ENCODE measurements at regions not wholly inside any gene's neighbourhood (a gene's known extent, or its start where the extent isn't known, plus 50 kb on each side); places are given as distances from the start of the nearest gene placed in this dataset.

DNA sequence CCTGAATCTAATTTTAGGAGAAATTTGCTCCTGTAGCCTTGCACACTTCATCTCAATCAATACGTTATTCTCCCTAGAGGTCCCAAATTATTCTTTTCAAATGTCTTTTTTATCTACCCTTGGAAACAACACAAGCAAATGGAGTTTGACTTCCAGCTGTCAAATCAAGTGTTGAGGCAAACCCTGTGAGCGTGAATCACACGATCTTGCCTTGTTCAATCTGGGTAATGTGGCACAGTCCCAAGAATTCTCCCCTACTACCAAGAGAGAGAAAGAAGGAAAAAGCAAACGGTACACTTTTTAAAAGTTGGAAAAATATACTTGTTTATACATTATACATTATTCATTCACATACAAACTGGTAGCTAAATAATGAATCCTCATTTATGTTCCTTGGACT lies 2035.3 kb upstream of the CELF4 start:
- intact Hi-C loops (cut with DNase I): no loop called here
- no peak overlapping the region for H3K4me3 ChIP-seq
- 69 to 77% (median 77%) methylated on average over 4 of the region's 4 CpGs for WGBS, 3 donors
- no peaks in the 10 kb centered on the region for H3K4me1 ChIP-seq (ENCODE audit: insufficient read depth)
- no peak overlapping the region for H3K27ac ChIP-seq
- no peaks in the 10 kb centered on the region for H3K36me3 ChIP-seq
- H3K27me3 ChIP-seq: no peaks in the 10 kb centered on the region
- H3K9me3 ChIP-seq: no peaks in the 10 kb centered on the region
- no peak for DNase-seq
- TF ChIP-seq POLR2A (IDR thresholded peaks at IDR 0.05): no peak
- TF ChIP-seq CTCF (IDR thresholded peaks at IDR 0.05): no peak
- no peak for TF ChIP-seq EP300 (IDR thresholded peaks at IDR 0.05)

DNA sequence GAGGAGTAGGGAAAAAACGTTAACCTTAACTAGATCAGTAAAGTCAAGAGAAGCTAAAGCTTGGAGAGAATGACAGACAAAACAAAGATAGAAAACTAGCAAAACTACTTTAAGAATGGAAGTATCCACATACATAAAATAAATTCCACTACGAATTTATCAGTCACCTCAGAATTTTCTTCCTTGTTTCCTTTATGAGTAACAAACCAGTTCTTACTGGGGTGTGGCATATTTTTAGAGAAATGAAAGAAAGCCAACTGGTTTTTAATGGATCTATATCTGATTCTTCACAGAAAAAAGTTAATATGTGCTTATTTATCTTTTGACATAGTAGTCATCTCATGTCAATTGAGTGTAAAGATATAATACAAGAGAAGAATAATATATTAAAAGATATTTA lies 2033.7 kb upstream of the CELF4 start:
- Histone ChIP-seq H3K27me3 (no peaks in the 10 kb centered on the region), H3K4me3 (no peak overlapping the region), H3K9me3 (no peaks in the 10 kb centered on the region), H3K27ac (no peak overlapping the region), H3K36me3 (no peaks in the 10 kb centered on the region), H3K4me1 (ENCODE audit: insufficient read depth) (no peaks in the 10 kb centered on the region)
- TF ChIP-seq CTCF (IDR thresholded peaks at IDR 0.05): no peak
- TF ChIP-seq EP300 (IDR thresholded peaks at IDR 0.05): no peak
- no peak for TF ChIP-seq POLR2A (IDR thresholded peaks at IDR 0.05)
- no peak for DNase-seq
- WGBS, 3 donors: 54 to 72% (median 59%) methylated on average over 2 of the region's 2 CpGs
- intact Hi-C loops (cut with DNase I): no loop called here

GRCh38 chr18:39596891-39597290 lies 2031.3 kb upstream of the CELF4 start:
- no peaks in the 10 kb centered on the region for H3K36me3 ChIP-seq
- no peaks in the 10 kb centered on the region for H3K27me3 ChIP-seq
- intact Hi-C loops (cut with DNase I): no loop called here
- 57 to 71% (median 63%) methylated on average over 7 of the region's 7 CpGs for WGBS, 3 donors
- DNase-seq: no peak
- no peak overlapping the region for H3K4me3 ChIP-seq
- no peak overlapping the region for H3K27ac ChIP-seq
- no peak for TF ChIP-seq EP300 (IDR thresholded peaks at IDR 0.05)
- TF ChIP-seq POLR2A (IDR thresholded peaks at IDR 0.05): no peak
- TF ChIP-seq CTCF (IDR thresholded peaks at IDR 0.05): no peak
- no peaks in the 10 kb centered on the region for H3K9me3 ChIP-seq
- no peaks in the 10 kb centered on the region for H3K4me1 ChIP-seq (ENCODE audit: insufficient read depth)

DNA sequence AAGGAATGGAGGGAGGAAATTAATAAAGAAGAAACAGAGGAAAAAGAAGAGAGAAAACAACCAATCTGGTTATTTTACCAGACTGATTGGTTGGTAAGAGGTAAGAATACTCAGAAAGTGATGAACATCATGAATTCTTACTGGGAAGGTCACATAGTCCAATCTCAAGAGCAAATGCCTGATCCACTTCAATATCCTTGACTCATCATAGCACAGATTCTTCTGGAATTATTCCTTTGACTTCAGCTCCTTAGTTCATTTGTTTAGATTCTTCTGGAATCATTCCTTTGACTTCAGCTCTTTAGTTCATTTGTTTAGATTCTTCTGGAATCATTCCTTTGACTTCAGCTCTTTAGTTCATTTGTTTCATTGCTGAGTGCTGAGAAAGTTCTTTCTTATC lies 2030.6 kb upstream of the CELF4 start:
- Histone ChIP-seq H3K27ac (no peak overlapping the region), H3K4me1 (ENCODE audit: insufficient read depth) (no peaks in the 10 kb centered on the region), H3K4me3 (no peak overlapping the region), H3K36me3 (no peaks in the 10 kb centered on the region), H3K9me3 (no peaks in the 10 kb centered on the region), H3K27me3 (no peaks in the 10 kb centered on the region)
- no peak for TF ChIP-seq EP300 (IDR thresholded peaks at IDR 0.05)
- TF ChIP-seq POLR2A (IDR thresholded peaks at IDR 0.05): no peak
- TF ChIP-seq CTCF (IDR thresholded peaks at IDR 0.05): no peak
- intact Hi-C loops (cut with DNase I): no loop called here
- DNase-seq: no peak

- no peak overlapping the region for H3K27ac ChIP-seq
- H3K4me1 ChIP-seq (ENCODE audit: insufficient read depth): no peaks in the 10 kb centered on the region
- H3K27me3 ChIP-seq: no peaks in the 10 kb centered on the region
- H3K9me3 ChIP-seq: no peaks in the 10 kb centered on the region
- no peak overlapping the region for H3K4me3 ChIP-seq
- no peaks in the 10 kb centered on the region for H3K36me3 ChIP-seq
- no peak for TF ChIP-seq EP300 (IDR thresholded peaks at IDR 0.05)
- no peak for TF ChIP-seq CTCF (IDR thresholded peaks at IDR 0.05)
- no peak for TF ChIP-seq POLR2A (IDR thresholded peaks at IDR 0.05)
- intact Hi-C loops (cut with DNase I): no loop called here
- DNase-seq: no peak
These were observed 2028.6 kb upstream of the CELF4 start for GRCh38 chr18:39594206-39594605.

Measured in ovary (tissue), 7 donors.